ENCODE measurements at regions not wholly inside any gene's neighbourhood (a gene's known extent, or its start where the extent isn't known, plus 50 kb on each side); places are given as distances from the start of the nearest gene placed in this dataset.

DNA sequence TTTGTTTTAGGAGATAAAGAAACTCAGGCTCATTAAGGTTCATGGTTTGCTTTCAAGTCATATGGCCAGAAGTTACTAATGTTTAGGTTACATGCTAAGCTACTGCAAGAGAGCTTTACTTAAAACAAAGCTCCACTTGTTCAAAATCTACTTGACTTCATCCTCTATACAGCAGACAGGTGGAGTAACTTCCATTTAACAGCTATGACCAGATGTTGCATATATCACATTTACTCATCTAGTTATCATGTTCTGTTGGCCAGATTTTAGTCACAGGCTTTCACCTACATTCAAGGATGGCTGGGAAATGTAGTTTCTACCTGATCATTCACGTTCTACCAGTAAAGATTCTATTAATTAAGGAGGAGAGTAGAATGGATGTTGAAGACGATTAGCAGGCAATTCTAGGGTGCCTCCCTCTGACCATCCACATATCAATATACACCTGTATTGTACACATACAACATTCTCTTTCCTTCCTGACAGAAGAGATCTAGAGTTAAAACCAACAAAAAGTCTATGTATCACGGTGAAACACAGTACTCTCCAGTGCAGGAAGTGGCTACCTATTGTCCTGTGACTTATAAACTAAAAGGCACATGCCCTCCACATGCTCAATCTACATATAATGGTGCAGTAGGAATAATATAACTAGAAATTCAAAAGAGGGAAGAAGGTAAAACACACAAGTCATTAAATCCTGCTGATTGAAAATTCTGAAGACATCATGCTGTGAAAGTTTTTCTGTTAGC lies 488.0 kb downstream of the MDFIC start:
- Histone ChIP-seq H3K27ac (ENCODE audit: low read length) (peak overlapping the region; percentile 86), H3K27me3 (ENCODE audit: control insufficient read depth, insufficient read depth, low read length) (no peaks in the 10 kb centered on the region), H3K4me3 (ENCODE audit: low read length) (no peak overlapping the region), H3K9me3 (ENCODE audit: control insufficient read depth, insufficient read depth, low read length) (no peaks in the 10 kb centered on the region), H3K36me3 (ENCODE audit: control insufficient read depth, insufficient read depth, low read length) (no peaks in the 10 kb centered on the region), H3K4me1 (ENCODE audit: control insufficient read depth, insufficient read depth, low read length) (no peaks in the 10 kb centered on the region)
- Mint-ChIP-seq H3K4me1 (peaks cover 34 to 43% of the 10 kb centered on the region in 2 donors), H3K27ac (peak overlapping the region; percentile 86 to 98), H3K4me3 (peak overlapping the region; percentile 86), H3K9me3 (no peaks in the 10 kb centered on the region), H3K36me3 (no peaks in the 10 kb centered on the region), H3K27me3 (ENCODE audit: low read depth in 2 of 2) (no peaks in the 10 kb centered on the region)
- peak; percentile 23 to 49 (median 32) for ATAC-seq
- WGBS (ENCODE audit: insufficient coverage) = 0% methylated on average over 1 of the region's 3 CpGs
- no peak for DNase-seq
- TF ChIP-seq, protein P1, sequence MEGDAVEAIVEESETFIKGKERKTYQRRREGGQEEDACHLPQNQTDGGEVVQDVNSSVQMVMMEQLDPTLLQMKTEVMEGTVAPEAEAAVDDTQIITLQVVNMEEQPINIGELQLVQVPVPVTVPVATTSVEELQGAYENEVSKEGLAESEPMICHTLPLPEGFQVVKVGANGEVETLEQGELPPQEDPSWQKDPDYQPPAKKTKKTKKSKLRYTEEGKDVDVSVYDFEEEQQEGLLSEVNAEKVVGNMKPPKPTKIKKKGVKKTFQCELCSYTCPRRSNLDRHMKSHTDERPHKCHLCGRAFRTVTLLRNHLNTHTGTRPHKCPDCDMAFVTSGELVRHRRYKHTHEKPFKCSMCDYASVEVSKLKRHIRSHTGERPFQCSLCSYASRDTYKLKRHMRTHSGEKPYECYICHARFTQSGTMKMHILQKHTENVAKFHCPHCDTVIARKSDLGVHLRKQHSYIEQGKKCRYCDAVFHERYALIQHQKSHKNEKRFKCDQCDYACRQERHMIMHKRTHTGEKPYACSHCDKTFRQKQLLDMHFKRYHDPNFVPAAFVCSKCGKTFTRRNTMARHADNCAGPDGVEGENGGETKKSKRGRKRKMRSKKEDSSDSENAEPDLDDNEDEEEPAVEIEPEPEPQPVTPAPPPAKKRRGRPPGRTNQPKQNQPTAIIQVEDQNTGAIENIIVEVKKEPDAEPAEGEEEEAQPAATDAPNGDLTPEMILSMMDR (IDR thresholded peaks at IDR 0.05) = no peak
- intact Hi-C loops (cut with micrococcal nuclease) = no loop called here

DNA sequence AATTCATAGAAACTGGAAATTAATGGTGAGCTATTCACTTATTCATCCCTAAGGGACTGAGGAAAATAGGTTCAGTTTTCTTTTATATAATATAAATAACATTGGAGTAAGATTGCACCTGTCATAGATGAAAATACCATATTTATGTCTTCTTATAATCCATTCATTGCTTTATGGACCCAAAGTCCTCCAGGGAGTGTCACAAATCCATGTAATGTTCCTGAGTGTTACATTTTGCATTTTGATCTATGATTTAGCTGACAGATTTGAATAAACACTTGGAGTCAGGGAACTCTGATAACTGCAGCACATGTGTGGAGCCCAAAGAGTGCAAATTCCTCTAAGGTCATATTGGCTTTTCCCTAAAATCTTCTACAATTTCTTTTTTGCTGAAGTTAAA lies 484.3 kb downstream of the MDFIC start:
- Mint-ChIP-seq H3K4me3 (no peak overlapping the region), H3K27ac (no peak overlapping the region), H3K4me1 (peaks cover 23 to 31% of the 10 kb centered on the region in 2 donors), H3K27me3 (ENCODE audit: low read depth in 2 of 2) (no peaks in the 10 kb centered on the region), H3K36me3 (peaks cover 10% of the 10 kb centered on the region), H3K9me3 (peaks cover 0 to 7% of the 10 kb centered on the region in 2 donors)
- no peak overlapping the region for H3K27ac ChIP-seq (ENCODE audit: low read length)
- no peak overlapping the region for H3K4me3 ChIP-seq (ENCODE audit: low read length)
- intact Hi-C loops (cut with micrococcal nuclease) = no loop called here
- ATAC-seq = no peak
- no peaks in the 10 kb centered on the region for H3K4me1 ChIP-seq (ENCODE audit: control insufficient read depth, insufficient read depth, low read length)
- no peaks in the 10 kb centered on the region for H3K9me3 ChIP-seq (ENCODE audit: control insufficient read depth, insufficient read depth, low read length)
- no peaks in the 10 kb centered on the region for H3K36me3 ChIP-seq (ENCODE audit: control insufficient read depth, insufficient read depth, low read length)
- H3K27me3 ChIP-seq (ENCODE audit: control insufficient read depth, insufficient read depth, low read length) = no peaks in the 10 kb centered on the region
- DNase-seq = no peak
- TF ChIP-seq, protein P1 (IDR thresholded peaks at IDR 0.05) = no peak

DNA sequence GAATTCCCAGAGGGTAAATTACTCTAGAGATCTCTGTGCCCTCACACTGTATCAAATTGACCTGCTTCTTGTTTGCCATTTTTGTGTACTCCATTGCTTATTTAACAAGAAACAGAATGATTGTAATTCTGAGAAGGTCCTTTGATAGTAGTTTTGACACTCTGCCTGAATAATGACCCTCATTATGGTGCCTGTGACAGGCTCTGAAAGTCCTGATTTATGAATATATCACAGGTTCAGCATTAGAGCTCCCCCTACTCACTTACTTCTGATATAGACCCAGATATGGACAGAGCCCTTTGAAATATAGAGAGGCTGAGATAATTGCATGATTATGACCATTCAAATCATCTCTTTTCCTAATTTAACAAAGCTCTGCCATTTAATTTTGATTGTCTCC lies 465.2 kb downstream of the MDFIC start:
- no peaks in the 10 kb centered on the region for H3K36me3 ChIP-seq (ENCODE audit: control insufficient read depth, insufficient read depth, low read length)
- Mint-ChIP-seq H3K4me1 (peaks cover 0 to 4% of the 10 kb centered on the region in 2 donors), H3K9me3 (peaks cover 0 to 3% of the 10 kb centered on the region in 2 donors), H3K27ac (no peak overlapping the region), H3K36me3 (peaks cover 5% of the 10 kb centered on the region), H3K27me3 (ENCODE audit: low read depth in 2 of 2) (no peaks in the 10 kb centered on the region), H3K4me3 (no peak overlapping the region)
- ATAC-seq (no peak), DNase-seq (no peak)
- no peak overlapping the region for H3K27ac ChIP-seq (ENCODE audit: low read length)
- no peak overlapping the region for H3K4me3 ChIP-seq (ENCODE audit: low read length)
- peaks cover 2% of the 10 kb centered on the region for H3K27me3 ChIP-seq (ENCODE audit: control insufficient read depth, insufficient read depth, low read length)
- H3K4me1 ChIP-seq (ENCODE audit: control insufficient read depth, insufficient read depth, low read length) = no peaks in the 10 kb centered on the region
- intact Hi-C loops (cut with micrococcal nuclease) = no loop called here
- no peaks in the 10 kb centered on the region for H3K9me3 ChIP-seq (ENCODE audit: control insufficient read depth, insufficient read depth, low read length)
- TF ChIP-seq, protein P1 (IDR thresholded peaks at IDR 0.05) = no peak

DNA sequence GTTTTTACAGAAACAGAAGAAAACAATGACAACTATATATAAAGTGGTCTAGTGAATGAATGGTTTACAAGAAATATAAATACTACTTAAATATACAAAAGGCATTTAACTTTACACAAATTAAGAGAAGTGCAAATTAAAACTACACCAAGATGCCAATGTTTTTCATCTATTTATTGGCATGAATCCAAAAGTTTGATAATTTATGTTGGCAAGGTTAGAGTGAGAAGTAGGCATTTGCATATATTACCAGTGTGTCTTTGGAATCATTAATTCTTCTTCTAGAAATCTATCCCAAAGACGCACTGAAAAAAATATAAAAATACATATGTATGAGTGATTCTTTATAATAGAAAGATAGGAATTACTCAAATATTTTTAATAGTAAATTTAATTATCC lies 457.4 kb downstream of the MDFIC start:
- Mint-ChIP-seq H3K4me3 (no peak overlapping the region), H3K27ac (no peak overlapping the region), H3K9me3 (no peaks in the 10 kb centered on the region), H3K4me1 (no peaks in the 10 kb centered on the region), H3K27me3 (ENCODE audit: low read depth in 2 of 2) (no peaks in the 10 kb centered on the region), H3K36me3 (no peaks in the 10 kb centered on the region)
- TF ChIP-seq, protein P1 (IDR thresholded peaks at IDR 0.05) = no peak
- Histone ChIP-seq H3K4me3 (ENCODE audit: low read length) (no peak overlapping the region), H3K9me3 (ENCODE audit: control insufficient read depth, insufficient read depth, low read length) (no peaks in the 10 kb centered on the region), H3K36me3 (ENCODE audit: control insufficient read depth, insufficient read depth, low read length) (no peaks in the 10 kb centered on the region), H3K27me3 (ENCODE audit: control insufficient read depth, insufficient read depth, low read length) (no peaks in the 10 kb centered on the region), H3K27ac (ENCODE audit: low read length) (no peak overlapping the region), H3K4me1 (ENCODE audit: control insufficient read depth, insufficient read depth, low read length) (no peaks in the 10 kb centered on the region)
- ATAC-seq (no peak), DNase-seq (no peak)
- intact Hi-C loops (cut with micrococcal nuclease) = no loop called here
- no CpG with 5 or more reads among the region's 1 CpG for WGBS (ENCODE audit: insufficient coverage)

Data from natural killer cell (primary cell).